ENCODE measurements at regions not wholly inside any gene's neighbourhood (a gene's known extent, or its start where the extent isn't known, plus 50 kb on each side); places are given as distances from the start of the nearest gene placed in this dataset.
"Not testable (repeated sequence)": the region's sequence is repeated elsewhere in the genome, so short reads cannot be mapped to it uniquely, and the experiment has no call there.

DNA sequence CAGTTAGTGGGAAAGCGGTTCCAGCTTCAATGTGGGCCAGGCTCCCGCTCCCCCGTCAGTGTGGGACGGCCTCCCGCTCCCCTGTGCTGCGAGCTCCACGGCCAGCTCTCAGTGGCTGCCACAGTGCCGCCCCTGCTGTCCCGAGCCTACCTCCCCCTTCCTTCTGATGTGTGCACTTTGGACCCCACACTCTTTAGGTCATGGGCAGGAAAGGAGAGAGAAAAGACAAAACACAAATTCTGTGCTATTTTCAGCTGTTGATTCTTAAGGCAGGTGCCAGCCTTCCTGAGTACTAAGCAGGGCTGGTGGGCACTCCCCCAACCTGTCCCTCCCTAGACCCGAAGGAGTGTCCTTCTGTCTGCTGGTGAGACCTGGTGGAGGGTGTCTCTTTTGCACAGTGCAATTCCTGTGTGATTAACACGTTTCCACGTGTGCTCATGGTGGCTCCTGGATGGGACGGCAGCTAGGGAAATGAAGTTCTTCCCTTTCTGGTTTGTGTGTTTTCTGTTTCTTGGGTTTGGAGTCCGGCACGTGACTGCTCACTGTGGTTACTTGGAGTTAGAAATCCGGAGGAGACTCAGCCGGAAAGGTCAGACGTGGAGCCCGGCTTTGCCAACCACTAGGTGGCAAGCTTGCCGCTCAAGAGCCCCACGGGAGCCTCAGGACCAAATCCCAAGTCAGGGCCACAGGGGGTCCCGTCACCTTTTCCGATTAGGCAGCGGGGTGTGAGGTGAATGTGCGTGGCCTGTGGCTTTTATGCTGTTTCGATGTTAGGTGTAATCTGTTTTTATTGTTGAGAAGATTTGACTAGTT is 130.3 kb downstream of the LAT start:
- TF ChIP-seq, protein P1, sequence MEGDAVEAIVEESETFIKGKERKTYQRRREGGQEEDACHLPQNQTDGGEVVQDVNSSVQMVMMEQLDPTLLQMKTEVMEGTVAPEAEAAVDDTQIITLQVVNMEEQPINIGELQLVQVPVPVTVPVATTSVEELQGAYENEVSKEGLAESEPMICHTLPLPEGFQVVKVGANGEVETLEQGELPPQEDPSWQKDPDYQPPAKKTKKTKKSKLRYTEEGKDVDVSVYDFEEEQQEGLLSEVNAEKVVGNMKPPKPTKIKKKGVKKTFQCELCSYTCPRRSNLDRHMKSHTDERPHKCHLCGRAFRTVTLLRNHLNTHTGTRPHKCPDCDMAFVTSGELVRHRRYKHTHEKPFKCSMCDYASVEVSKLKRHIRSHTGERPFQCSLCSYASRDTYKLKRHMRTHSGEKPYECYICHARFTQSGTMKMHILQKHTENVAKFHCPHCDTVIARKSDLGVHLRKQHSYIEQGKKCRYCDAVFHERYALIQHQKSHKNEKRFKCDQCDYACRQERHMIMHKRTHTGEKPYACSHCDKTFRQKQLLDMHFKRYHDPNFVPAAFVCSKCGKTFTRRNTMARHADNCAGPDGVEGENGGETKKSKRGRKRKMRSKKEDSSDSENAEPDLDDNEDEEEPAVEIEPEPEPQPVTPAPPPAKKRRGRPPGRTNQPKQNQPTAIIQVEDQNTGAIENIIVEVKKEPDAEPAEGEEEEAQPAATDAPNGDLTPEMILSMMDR (IDR thresholded peaks at IDR 0.05): peak; percentile 30 to 68 (median 42)
- TF ChIP-seq POLR2A (IDR thresholded peaks at IDR 0.05): not testable (repeated sequence)
- TF ChIP-seq POLR2AphosphoS5 (IDR thresholded peaks at IDR 0.05): peak in 1 of 4 donors; percentile 12

Data from sigmoid colon (tissue), 4 donors.